ENCODE measurements at regions not wholly inside any gene's neighbourhood (a gene's known extent, or its start where the extent isn't known, plus 50 kb on each side); places are given as distances from the start of the nearest gene placed in this dataset.

GRCh38 chr5:20215257-20215656 lies 227.3 kb upstream of the CDH18 start:
- Histone ChIP-seq H3K4me2 (ENCODE audit: low read length) (no peak overlapping the region), H3K4me3 (ENCODE audit: low read length) (no peak overlapping the region), H3K36me3 (ENCODE audit: insufficient read depth, low read length) (no peaks in the 10 kb centered on the region), H3K9me3 (replicated peaks; ENCODE audit: low read length) (no peaks in the 10 kb centered on the region), H3K9ac (ENCODE audit: low read depth, low read length) (no peak overlapping the region), H3K4me1 (ENCODE audit: control insufficient read depth, insufficient read depth, low read length) (no peaks in the 10 kb centered on the region), H3K27me3 (ENCODE audit: control insufficient read depth, insufficient read depth, low read length) (no peaks in the 10 kb centered on the region)

DNA sequence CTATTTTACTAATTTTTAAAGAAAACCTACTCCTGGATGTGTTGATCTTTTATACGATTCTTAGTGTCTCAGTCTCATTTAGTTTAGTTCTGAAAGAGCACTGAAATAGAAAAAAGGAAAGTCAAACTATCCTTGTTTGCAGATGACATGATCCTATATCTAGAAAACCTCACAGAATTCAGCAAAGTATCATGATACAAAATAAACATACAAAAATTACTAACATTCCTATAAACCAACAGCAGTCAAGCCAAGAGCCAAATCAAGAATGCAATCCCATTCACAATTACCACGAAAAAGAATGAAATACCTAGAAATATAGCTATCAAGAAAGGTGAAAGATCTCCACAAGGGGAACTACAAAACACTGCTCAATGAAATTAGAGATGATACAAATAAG lies 225.8 kb upstream of the CDH18 start:
- Histone ChIP-seq H3K27me3 (ENCODE audit: control insufficient read depth, insufficient read depth, low read length) (no peaks in the 10 kb centered on the region), H3K36me3 (ENCODE audit: insufficient read depth, low read length) (no peaks in the 10 kb centered on the region), H3K9ac (ENCODE audit: low read depth, low read length) (no peak overlapping the region), H3K9me3 (replicated peaks; ENCODE audit: low read length) (no peaks in the 10 kb centered on the region), H3K4me3 (ENCODE audit: low read length) (no peak overlapping the region), H3K4me1 (ENCODE audit: control insufficient read depth, insufficient read depth, low read length) (no peaks in the 10 kb centered on the region), H3K4me2 (ENCODE audit: low read length) (no peak overlapping the region)

- Histone ChIP-seq H3K36me3 (ENCODE audit: insufficient read depth, low read length) (no peaks in the 10 kb centered on the region), H3K4me3 (ENCODE audit: low read length) (no peak overlapping the region), H3K27me3 (ENCODE audit: control insufficient read depth, insufficient read depth, low read length) (no peaks in the 10 kb centered on the region), H3K9me3 (replicated peaks; ENCODE audit: low read length) (no peaks in the 10 kb centered on the region), H3K4me1 (ENCODE audit: control insufficient read depth, insufficient read depth, low read length) (no peaks in the 10 kb centered on the region), H3K4me2 (ENCODE audit: low read length) (no peak overlapping the region), H3K9ac (ENCODE audit: low read depth, low read length) (no peak overlapping the region)
Measured at GRCh38 chr5:20212701-20213100, 224.7 kb upstream of the CDH18 start.

- Histone ChIP-seq H3K36me3 (ENCODE audit: insufficient read depth, low read length) (no peaks in the 10 kb centered on the region), H3K4me1 (ENCODE audit: control insufficient read depth, insufficient read depth, low read length) (no peaks in the 10 kb centered on the region), H3K9ac (ENCODE audit: low read depth, low read length) (no peak overlapping the region)
Measured at GRCh38 chr5:20166456-20166855, 178.5 kb upstream of the CDH18 start.

GRCh38 chr5:20158006-20158405 lies 170.0 kb upstream of the CDH18 start:
- Histone ChIP-seq H3K27me3 (ENCODE audit: control insufficient read depth, insufficient read depth, low read length) (no peaks in the 10 kb centered on the region), H3K4me1 (ENCODE audit: control insufficient read depth, insufficient read depth, low read length) (no peaks in the 10 kb centered on the region), H3K9ac (ENCODE audit: low read depth, low read length) (no peak overlapping the region), H3K4me2 (ENCODE audit: low read length) (no peak overlapping the region), H3K9me3 (replicated peaks; ENCODE audit: low read length) (no peaks in the 10 kb centered on the region), H3K4me3 (ENCODE audit: low read length) (no peak overlapping the region), H3K36me3 (ENCODE audit: insufficient read depth, low read length) (no peaks in the 10 kb centered on the region)

More at GRCh38 chr5:20166456-20166855, 178.5 kb upstream of the CDH18 start:
- no peaks in the 10 kb centered on the region for H3K9me3 ChIP-seq (replicated peaks; ENCODE audit: low read length)
- no peaks in the 10 kb centered on the region for H3K27me3 ChIP-seq (ENCODE audit: control insufficient read depth, insufficient read depth, low read length)
- no peak overlapping the region for H3K4me3 ChIP-seq (ENCODE audit: low read length)
- no peak overlapping the region for H3K4me2 ChIP-seq (ENCODE audit: low read length)

DNA sequence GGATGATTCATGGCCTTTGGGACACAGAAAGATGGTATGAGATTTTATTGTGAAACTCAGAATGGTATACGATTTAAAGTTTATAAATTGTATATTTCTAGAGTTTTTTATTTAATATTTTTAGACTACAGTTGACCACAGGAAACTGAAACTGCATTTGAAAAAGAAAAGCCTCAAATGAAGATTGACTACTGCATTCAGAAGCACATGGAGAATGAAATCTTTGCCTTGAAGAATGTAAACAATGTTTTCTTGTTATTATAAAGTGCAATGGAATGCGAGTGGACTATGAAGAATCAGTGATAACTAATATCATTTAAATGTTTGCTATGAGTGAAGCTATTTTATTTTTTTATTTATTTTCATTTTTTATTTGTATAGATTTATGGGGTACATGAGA lies 169.1 kb upstream of the CDH18 start:
- no peak overlapping the region for H3K9ac ChIP-seq (ENCODE audit: low read depth, low read length)
- H3K4me1 ChIP-seq (ENCODE audit: control insufficient read depth, insufficient read depth, low read length), result no peaks in the 10 kb centered on the region
- H3K9me3 ChIP-seq (replicated peaks; ENCODE audit: low read length), result no peaks in the 10 kb centered on the region
- H3K27me3 ChIP-seq (ENCODE audit: control insufficient read depth, insufficient read depth, low read length), result no peaks in the 10 kb centered on the region
- H3K36me3 ChIP-seq (ENCODE audit: insufficient read depth, low read length), result no peaks in the 10 kb centered on the region
- H3K4me2 ChIP-seq (ENCODE audit: low read length), result no peak overlapping the region
- no peak overlapping the region for H3K4me3 ChIP-seq (ENCODE audit: low read length)

DNA sequence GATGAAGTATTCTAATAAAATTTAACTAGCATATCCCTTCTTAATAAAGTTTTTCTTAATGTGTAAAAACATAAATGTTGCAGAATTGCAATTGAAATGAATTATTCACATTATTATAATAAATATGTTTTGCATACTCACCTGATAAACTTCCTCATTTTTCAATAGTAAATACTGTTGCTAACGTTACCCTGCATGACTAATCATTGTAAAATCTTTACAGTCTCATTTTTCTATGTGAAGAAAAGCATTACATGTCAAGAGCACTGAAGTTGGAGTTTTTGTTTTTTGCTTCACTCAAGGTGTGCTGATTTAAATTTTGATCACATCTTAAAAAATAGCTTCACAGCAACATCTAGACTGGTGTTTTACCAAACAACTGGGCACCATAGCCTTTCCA lies 157.2 kb upstream of the CDH18 start:
- no peak overlapping the region for H3K4me3 ChIP-seq (ENCODE audit: low read length)
- no peaks in the 10 kb centered on the region for H3K36me3 ChIP-seq (ENCODE audit: insufficient read depth, low read length)
- H3K9me3 ChIP-seq (replicated peaks; ENCODE audit: low read length), result no peaks in the 10 kb centered on the region
- H3K4me1 ChIP-seq (ENCODE audit: control insufficient read depth, insufficient read depth, low read length), result no peaks in the 10 kb centered on the region
- no peak overlapping the region for H3K4me2 ChIP-seq (ENCODE audit: low read length)
- H3K27me3 ChIP-seq (ENCODE audit: control insufficient read depth, insufficient read depth, low read length), result no peaks in the 10 kb centered on the region
- no peak overlapping the region for H3K9ac ChIP-seq (ENCODE audit: low read depth, low read length)

- no peaks in the 10 kb centered on the region for H3K27me3 ChIP-seq (ENCODE audit: control insufficient read depth, insufficient read depth, low read length)
- H3K9me3 ChIP-seq (replicated peaks; ENCODE audit: low read length), result no peaks in the 10 kb centered on the region
- no peak overlapping the region for H3K4me3 ChIP-seq (ENCODE audit: low read length)
- H3K4me1 ChIP-seq (ENCODE audit: control insufficient read depth, insufficient read depth, low read length), result no peaks in the 10 kb centered on the region
- H3K4me2 ChIP-seq (ENCODE audit: low read length), result no peak overlapping the region
- no peak overlapping the region for H3K9ac ChIP-seq (ENCODE audit: low read depth, low read length)
- H3K36me3 ChIP-seq (ENCODE audit: insufficient read depth, low read length), result no peaks in the 10 kb centered on the region
Measured at GRCh38 chr5:20129501-20129900, 141.5 kb upstream of the CDH18 start.

DNA sequence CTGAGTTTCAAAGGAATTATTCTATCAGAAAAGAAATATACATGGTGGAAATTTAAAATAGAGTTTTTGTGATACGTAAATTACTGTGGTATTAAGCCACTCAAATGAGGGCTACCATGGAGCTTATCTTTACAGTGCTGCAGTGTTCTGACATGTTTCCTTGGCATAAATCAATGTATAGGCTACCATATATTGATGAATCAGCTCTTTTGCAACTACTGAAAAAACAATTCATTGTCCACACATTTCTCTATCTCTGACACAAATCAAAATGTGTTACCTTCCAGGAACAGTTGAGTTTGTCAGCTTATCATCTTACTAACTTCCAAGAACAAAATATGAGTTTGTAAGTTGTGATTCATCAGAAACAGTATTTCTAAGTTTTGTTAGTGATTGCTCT lies 140.3 kb upstream of the CDH18 start:
- Histone ChIP-seq H3K4me3 (ENCODE audit: low read length) (no peak overlapping the region), H3K9ac (ENCODE audit: low read depth, low read length) (no peak overlapping the region), H3K27me3 (ENCODE audit: control insufficient read depth, insufficient read depth, low read length) (no peaks in the 10 kb centered on the region), H3K9me3 (replicated peaks; ENCODE audit: low read length) (no peaks in the 10 kb centered on the region), H3K4me1 (ENCODE audit: control insufficient read depth, insufficient read depth, low read length) (no peaks in the 10 kb centered on the region), H3K36me3 (ENCODE audit: insufficient read depth, low read length) (no peaks in the 10 kb centered on the region), H3K4me2 (ENCODE audit: low read length) (no peak overlapping the region)

- no peak overlapping the region for H3K4me2 ChIP-seq (ENCODE audit: low read length)
- H3K27me3 ChIP-seq (ENCODE audit: control insufficient read depth, insufficient read depth, low read length), result no peaks in the 10 kb centered on the region
- no peak overlapping the region for H3K9ac ChIP-seq (ENCODE audit: low read depth, low read length)
- no peak overlapping the region for H3K4me3 ChIP-seq (ENCODE audit: low read length)
- no peaks in the 10 kb centered on the region for H3K9me3 ChIP-seq (replicated peaks; ENCODE audit: low read length)
- H3K4me1 ChIP-seq (ENCODE audit: control insufficient read depth, insufficient read depth, low read length), result no peaks in the 10 kb centered on the region
- H3K36me3 ChIP-seq (ENCODE audit: insufficient read depth, low read length), result no peaks in the 10 kb centered on the region
Measured at GRCh38 chr5:20114526-20114925, 126.5 kb upstream of the CDH18 start.

DNA sequence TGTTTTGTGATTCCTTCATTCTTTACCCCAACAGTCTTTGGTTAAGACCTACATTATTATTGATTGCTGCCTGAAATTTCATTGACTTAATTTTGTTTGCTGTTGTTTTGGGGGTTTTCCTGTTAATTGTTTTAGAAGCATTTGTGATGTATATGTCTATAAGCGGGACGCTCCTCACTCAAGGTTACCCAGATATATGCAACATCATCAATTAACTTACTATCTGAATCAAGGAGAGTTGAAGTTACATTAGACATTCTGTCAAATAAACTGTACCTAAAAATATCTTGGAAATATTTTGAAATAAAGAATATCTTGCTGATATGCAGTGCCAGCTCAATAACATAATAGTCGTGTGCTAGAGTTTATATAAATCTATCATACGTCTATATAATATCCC lies 125.9 kb upstream of the CDH18 start:
- no peaks in the 10 kb centered on the region for H3K36me3 ChIP-seq (ENCODE audit: insufficient read depth, low read length)
- H3K4me3 ChIP-seq (ENCODE audit: low read length), result no peak overlapping the region
- no peaks in the 10 kb centered on the region for H3K4me1 ChIP-seq (ENCODE audit: control insufficient read depth, insufficient read depth, low read length)
- no peak overlapping the region for H3K9ac ChIP-seq (ENCODE audit: low read depth, low read length)
- H3K27me3 ChIP-seq (ENCODE audit: control insufficient read depth, insufficient read depth, low read length), result no peaks in the 10 kb centered on the region
- H3K9me3 ChIP-seq (replicated peaks; ENCODE audit: low read length), result no peaks in the 10 kb centered on the region
- H3K4me2 ChIP-seq (ENCODE audit: low read length), result no peak overlapping the region

DNA sequence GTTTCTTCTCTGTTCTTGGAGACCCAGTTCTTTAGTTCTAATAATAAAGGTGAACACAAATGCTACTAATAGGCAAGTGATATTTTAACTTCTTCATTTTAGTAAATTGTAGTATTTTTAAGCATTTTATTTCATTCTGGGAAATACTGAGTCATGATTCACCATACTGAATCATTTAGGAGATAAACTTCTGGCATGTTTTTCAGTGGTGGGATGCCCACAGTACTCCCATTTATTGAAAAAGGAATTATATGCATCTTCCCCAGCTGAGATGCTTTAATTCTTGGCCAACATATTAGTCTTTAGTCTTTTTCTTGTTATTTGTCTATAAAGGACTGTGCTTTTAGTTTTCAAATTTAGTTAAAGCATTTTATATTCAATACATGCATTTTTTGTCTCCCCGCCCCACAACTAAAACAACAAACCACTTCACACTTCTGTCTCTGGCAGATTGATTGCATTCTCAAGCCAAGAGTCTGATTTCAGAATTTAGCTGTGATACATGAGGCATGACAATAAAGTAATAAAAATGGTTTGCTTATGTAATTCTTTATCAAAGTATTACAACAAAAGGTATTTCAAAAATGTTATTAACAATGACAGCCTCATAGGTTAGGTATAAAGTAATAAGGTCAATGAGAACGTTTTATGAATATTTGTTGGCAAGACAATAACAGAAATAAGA lies 125.2 kb upstream of the CDH18 start:
- Histone ChIP-seq H3K4me3 (ENCODE audit: low read length) (no peak overlapping the region), H3K4me1 (ENCODE audit: control insufficient read depth, insufficient read depth, low read length) (no peaks in the 10 kb centered on the region), H3K36me3 (ENCODE audit: insufficient read depth, low read length) (no peaks in the 10 kb centered on the region)

More for the DNA sequence above, 125.2 kb upstream of the CDH18 start:
- no peak overlapping the region for H3K4me2 ChIP-seq (ENCODE audit: low read length)
- H3K9me3 ChIP-seq (replicated peaks; ENCODE audit: low read length), result no peaks in the 10 kb centered on the region
- H3K9ac ChIP-seq (ENCODE audit: low read depth, low read length), result no peak overlapping the region
- H3K27me3 ChIP-seq (ENCODE audit: control insufficient read depth, insufficient read depth, low read length), result no peaks in the 10 kb centered on the region

Data from skeletal muscle satellite cell (primary cell).